Keratinocyte (primary cell): ENCODE measurements at regions not wholly inside any gene's neighbourhood (a gene's known extent, or its start where the extent isn't known, plus 50 kb on each side); places are given as distances from the start of the nearest gene placed in this dataset.

ENCODE experiments used
- DNase-seq: peaks from one replicate; pipeline ENCODE4 v3.0.0-alpha.2; 2011; ENCODE audit warnings: low read depth, missing footprints, low spot score
- FAIRE-seq: peaks from 2 replicates; lab custom pipeline; 2011; peaks lifted over from hg19 to GRCh38; lab: Jason Lieb, UNC
- H2AFZ ChIP-seq: 2 replicates; pipeline ENCODE4 v1.6.0; 2012; ENCODE audit warnings: low read length, control low read depth, inconsistent platforms; ENCODE audit not compliant: control insufficient read depth
- H3K27ac ChIP-seq: 2 replicates; pipeline ENCODE4 v1.5.1; 2011; ENCODE audit warnings: low read length; ENCODE audit not compliant: control insufficient read depth, insufficient read depth
- H3K27me3 ChIP-seq: 3 replicates; pipeline ENCODE4 v1.6.0; 2011; ENCODE audit warnings: low read length; ENCODE audit not compliant: control insufficient read depth, insufficient read depth; ENCODE audit errors: extremely low read depth
- H3K36me3 ChIP-seq, 2 experiments: 2 replicates in 1 of 2; 3 replicates in 1 of 2; pipeline ENCODE4 v1.5.1; 2011; ENCODE audit warnings: low read length in 2 of 2, mild to moderate bottlenecking in 1 of 2; ENCODE audit not compliant: control insufficient read depth in 2 of 2, insufficient read depth in 2 of 2; ENCODE audit errors: extremely low read depth in 1 of 2
- H3K4me1 ChIP-seq: 3 replicates; pipeline ENCODE4 v1.5.1; 2011; ENCODE audit warnings: low read length; ENCODE audit not compliant: control insufficient read depth, insufficient read depth; ENCODE audit errors: extremely low read depth
- H3K4me2 ChIP-seq: 3 replicates; pipeline ENCODE4 v1.6.0; 2011; ENCODE audit warnings: low read depth, low read length; ENCODE audit not compliant: control insufficient read depth, insufficient read depth; ENCODE audit errors: extremely low read depth
- H3K4me3 ChIP-seq, 3 experiments: fragments of 200-600 bp in 1 of 3; sonication (generic) in 1 of 3; 2 replicates in 2 of 3; 3 replicates in 1 of 3; pipeline ENCODE4 v1.5.1; 2011 to 2016; ENCODE audit warnings: low read length in 3 of 3, mild to moderate bottlenecking in 3 of 3, control low read depth in 2 of 3, inconsistent platforms in 1 of 3, low read depth in 1 of 3, mixed read lengths in 1 of 3, mixed run types in 1 of 3, moderate library complexity in 1 of 3; ENCODE audit not compliant: control insufficient read depth in 2 of 3, insufficient read depth in 2 of 3; ENCODE audit errors: extremely low read depth in 1 of 3
- H3K79me2 ChIP-seq: 2 replicates; pipeline ENCODE4 v1.6.0; 2012; ENCODE audit warnings: low read length; ENCODE audit not compliant: control insufficient read depth, insufficient read depth
- H3K9ac ChIP-seq: 3 replicates; pipeline ENCODE4 v1.6.0; 2011; ENCODE audit warnings: low read length; ENCODE audit not compliant: control insufficient read depth, insufficient read depth; ENCODE audit errors: extremely low read depth
- H3K9me1 ChIP-seq: 3 replicates; pipeline ENCODE4 v1.6.0; 2011; ENCODE audit warnings: low read length; ENCODE audit not compliant: control insufficient read depth, insufficient read depth; ENCODE audit errors: extremely low read depth
- H3K9me3 ChIP-seq: 2 replicates; pipeline ENCODE4 v1.5.1; 2012; ENCODE audit warnings: low read depth, low read length; ENCODE audit not compliant: control insufficient read depth
- H4K20me1 ChIP-seq: 3 replicates; pipeline ENCODE4 v1.6.0; 2011; ENCODE audit warnings: low read length; ENCODE audit not compliant: control insufficient read depth, insufficient read depth; ENCODE audit errors: extremely low read depth
- CTCF ChIP-seq, 3 experiments: IDR thresholded peaks in 1 of 3; conservative IDR thresholded peaks in 1 of 3; optimal IDR thresholded peaks in 1 of 3; 2 replicates in 2 of 3; 3 replicates in 1 of 3; pipeline versions ENCODE3 to v1.5.1; 2011; ENCODE audit warnings: low read length in 3 of 3, mild to moderate bottlenecking in 3 of 3, moderate library complexity in 2 of 3, control low read depth in 1 of 3, inconsistent platforms in 1 of 3; ENCODE audit not compliant: insufficient read depth in 2 of 3; ENCODE audit errors: extremely low read depth in 1 of 3
- EZH2 ChIP-seq: IDR thresholded peaks from one replicate; pipeline ENCODE4 v1.6.1; 2012; ENCODE audit warnings: inconsistent platforms, mild to moderate bottlenecking, low read length, moderate library complexity
- dilution Hi-C: fragments of 300-500 bp; cut with MboI; formaldehyde crosslinking; loops from one replicate; pipeline ENCODE4 v1.7.0; 2020; ENCODE audit warnings: low sequenced_read_pairs; ENCODE audit not compliant: extremely low pct_ligation_motif_present

GRCh38 chr21:43318368-43318767, 108.6 kb downstream of the SIK1 start:
- H3K4me1 ChIP-seq, result peaks cover 11% of the 10 kb centered on the region
- H3K27me3 ChIP-seq, result no peaks in the 10 kb centered on the region
- H3K4me3 ChIP-seq, result no peak overlapping the region
- no peaks in the 10 kb centered on the region for H3K36me3 ChIP-seq
- H3K27ac ChIP-seq, result no peak overlapping the region
- DNase-seq (no peak), FAIRE-seq (no peak)
- H2AFZ ChIP-seq, result no peak overlapping the region
- dilution Hi-C loops, result no loop called here
- no peak overlapping the region for H3K9ac ChIP-seq
- H3K79me2 ChIP-seq, result no peaks in the 10 kb centered on the region
- TF ChIP-seq CTCF (optimal IDR thresholded peaks at IDR 0.05 in 1 of 3, IDR thresholded peaks at IDR 0.05 in 1 of 3, conservative IDR thresholded peaks at IDR 0.05 in 1 of 3; ENCODE audit: extremely low read depth in 1 of 3, insufficient read depth in 2 of 3, low read length in 3 of 3), result no peak
- no peak for TF ChIP-seq EZH2
- no peaks in the 10 kb centered on the region for H4K20me1 ChIP-seq
- H3K4me2 ChIP-seq, result no peak overlapping the region
- H3K9me1 ChIP-seq, result no peaks in the 10 kb centered on the region
- no peaks in the 10 kb centered on the region for H3K9me3 ChIP-seq

GRCh38 chr21:43317959-43318358, 109.0 kb downstream of the SIK1 start:
- Histone ChIP-seq H4K20me1 (no peaks in the 10 kb centered on the region), H2AFZ (no peak overlapping the region), H3K27ac (no peak overlapping the region), H3K9ac (no peak overlapping the region), H3K4me1 (peaks cover 11% of the 10 kb centered on the region), H3K4me2 (no peak overlapping the region), H3K9me3 (no peaks in the 10 kb centered on the region), H3K27me3 (no peaks in the 10 kb centered on the region), H3K79me2 (no peaks in the 10 kb centered on the region), H3K36me3 (no peaks in the 10 kb centered on the region), H3K9me1 (no peaks in the 10 kb centered on the region), H3K4me3 (no peak overlapping the region)
- TF ChIP-seq CTCF (optimal IDR thresholded peaks at IDR 0.05 in 1 of 3, IDR thresholded peaks at IDR 0.05 in 1 of 3, conservative IDR thresholded peaks at IDR 0.05 in 1 of 3; ENCODE audit: extremely low read depth in 1 of 3, insufficient read depth in 2 of 3, low read length in 3 of 3), result no peak
- no peak for TF ChIP-seq EZH2
- dilution Hi-C loops, result no loop called here
- DNase-seq (no peak), FAIRE-seq (no peak)
